Epithelial cell of proximal tubule (primary cell): ENCODE measurements at regions not wholly inside any gene's neighbourhood (a gene's known extent, or its start where the extent isn't known, plus 50 kb on each side); places are given as distances from the start of the nearest gene placed in this dataset.

ENCODE experiments used
- DNase-seq: peaks from one replicate; pipeline ENCODE4 v3.0.0-alpha.2; 2011; ENCODE audit warnings: low read depth
- H3K4me3 ChIP-seq: 2 replicates; pipeline ENCODE4 v1.5.1; 2011; ENCODE audit warnings: low read depth, mild to moderate bottlenecking, low read length
- CTCF ChIP-seq: conservative IDR thresholded peaks from 2 replicates; pipeline ENCODE4 v1.5.1; 2012; ENCODE audit warnings: low read depth, mild to moderate bottlenecking, low read length

GRCh38 chr20:9015984-9016324 is 52.9 kb upstream of the PLCB4 start:
- TF ChIP-seq CTCF = no peak
- peak; percentile 89 for DNase-seq
- no peak overlapping the region for H3K4me3 ChIP-seq

- no peak overlapping the region for H3K4me3 ChIP-seq
- TF ChIP-seq CTCF = no peak
- DNase-seq = no peak
These were observed 50.5 kb upstream of the PLCB4 start for GRCh38 chr20:9018346-9018745.
